WTC11 (cell line): ENCODE measurements at regions not wholly inside any gene's neighbourhood (a gene's known extent, or its start where the extent isn't known, plus 50 kb on each side); places are given as distances from the start of the nearest gene placed in this dataset.
"Not testable (repeated sequence)": the region's sequence is repeated elsewhere in the genome, so short reads cannot be mapped to it uniquely, and the experiment has no call there.

Source experiments
- ATAC-seq: fragments of 200-7000 bp; cut with Tn5 transposase; 2 replicates; pipeline ENCODE4 v1.10.0; 2021; ENCODE audit warnings: mild to moderate bottlenecking, moderate library complexity
- CTCF ChIA-PET: fragments of 300-600 bp; sonication (Branson Sonifier 250); formaldehyde crosslinking; loops from one replicate; lab custom pipeline; 2021; ENCODE audit warnings: antibody characterized with exemption; lab: Charles Lee
- POLR2A ChIA-PET: fragments of 350-600 bp; sonication (Branson Sonifier 250); formaldehyde crosslinking; loops from one replicate; lab custom pipeline; 2021; ENCODE audit warnings: antibody characterized with exemption; lab: Charles Lee
- DNase-seq: peaks from one replicate; pipeline ENCODE4 v3.0.0; 2021; ENCODE audit warnings: low spot score
- H3K27ac Mint-ChIP-seq: 2 replicates; pipeline ENCODE4 v1.8.0; 2021; ENCODE audit warnings: mixed read lengths
- H3K27me3 Mint-ChIP-seq: 2 replicates; pipeline ENCODE4 v1.8.0; 2021; ENCODE audit warnings: low read depth, mild to moderate bottlenecking, moderate library complexity, mixed read lengths
- H3K36me3 Mint-ChIP-seq: 2 replicates; pipeline ENCODE4 v1.8.0; 2021; ENCODE audit warnings: mixed read lengths
- H3K4me1 Mint-ChIP-seq: 2 replicates; pipeline ENCODE4 v1.8.0; 2022; ENCODE audit warnings: mixed read lengths
- H3K4me3 Mint-ChIP-seq: 2 replicates; pipeline ENCODE4 v1.8.0; 2021; ENCODE audit warnings: mild to moderate bottlenecking, moderate library complexity, mixed read lengths
- H3K9me3 Mint-ChIP-seq: 2 replicates; pipeline ENCODE4 v1.8.0; 2021; ENCODE audit warnings: mixed read lengths
- ELF4 ChIP-seq: sonication (generic); formaldehyde crosslinking; IDR thresholded peaks from 2 replicates; pipeline ENCODE4 v1.8.1; 2022; ENCODE audit warnings: low read depth, mild to moderate bottlenecking, moderate library complexity, missing genetic modification reagents
- NFATC4 ChIP-seq: fragments of 250-450 bp; sonication (Bioruptor Pico); IDR thresholded peaks from 2 replicates; pipeline ENCODE4 v1.9.0; 2021; ENCODE audit warnings: mild to moderate bottlenecking
- NFYB ChIP-seq: sonication (generic); formaldehyde crosslinking; conservative IDR thresholded peaks from 2 replicates; pipeline ENCODE4 v1.8.0; 2022; ENCODE audit warnings: low read depth, missing genetic modification reagents
- NR1H2 ChIP-seq: sonication (generic); formaldehyde crosslinking; IDR thresholded peaks from 2 replicates; pipeline ENCODE4 v1.9.0; 2021; ENCODE audit warnings: mild to moderate bottlenecking, moderate library complexity, missing genetic modification reagents
- NR2C2 ChIP-seq: sonication (generic); formaldehyde crosslinking; IDR thresholded peaks from 2 replicates; pipeline ENCODE4 v1.8.0; 2022; ENCODE audit warnings: mild to moderate bottlenecking, missing genetic modification reagents
- ZNF317 ChIP-seq: sonication (generic); formaldehyde crosslinking; IDR thresholded peaks from 2 replicates; pipeline ENCODE4 v1.8.1; 2023; ENCODE audit warnings: low read depth, mild to moderate bottlenecking, moderate library complexity, missing genetic modification reagents, borderline replicate concordance
- TF ChIP-seq, protein P1 (sequence below): fragments of 200-600 bp; IDR thresholded peaks from 2 replicates; pipeline ENCODE4 v1.8.0; 2022; ENCODE audit warnings: antibody characterized with exemption
- TF ChIP-seq, protein P2 (sequence below): fragments of 250-450 bp; sonication (Bioruptor Pico); IDR thresholded peaks from 2 replicates; pipeline ENCODE4 v1.9.0; 2021; ENCODE audit warnings: mild to moderate bottlenecking, borderline replicate concordance
- TF ChIP-seq, protein P3 (sequence below): fragments of 250-450 bp; sonication (Bioruptor Pico); conservative IDR thresholded peaks from 2 replicates; pipeline ENCODE4 v1.9.0; 2021; ENCODE audit warnings: mild to moderate bottlenecking
- TF ChIP-seq, protein P4 (sequence below): sonication (generic); formaldehyde crosslinking; IDR thresholded peaks from 2 replicates; pipeline ENCODE4 v1.8.0; 2022; ENCODE audit warnings: mild to moderate bottlenecking, missing genetic modification reagents
- TF ChIP-seq, protein P5 (sequence below): sonication (generic); formaldehyde crosslinking; IDR thresholded peaks from 2 replicates; pipeline ENCODE4 v1.8.1; 2023; ENCODE audit warnings: mild to moderate bottlenecking, missing genetic modification reagents, borderline replicate concordance

DNA sequence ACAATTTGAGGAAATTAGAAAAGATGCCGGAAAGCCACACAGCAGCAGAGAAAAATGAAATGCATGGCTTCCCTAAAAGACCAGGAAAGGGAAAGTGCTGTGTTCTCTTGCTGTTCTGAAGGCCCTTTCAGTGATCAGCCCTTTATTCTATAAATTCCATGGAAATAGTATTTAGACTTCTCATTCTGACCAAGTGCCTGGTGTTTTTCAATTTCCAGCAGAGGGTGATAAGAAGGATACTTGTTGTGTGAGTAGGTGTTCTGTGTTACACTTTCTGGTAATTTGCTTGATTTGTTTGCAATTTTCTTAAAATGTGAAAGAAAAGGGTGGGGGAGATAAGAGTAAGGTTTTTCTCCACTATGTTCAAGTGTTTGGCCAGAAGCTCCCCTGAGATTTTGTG lies 504.5 kb downstream of the IRS1 start:
- H3K27me3 Mint-ChIP-seq = no peaks in the 10 kb centered on the region
- H3K4me1 Mint-ChIP-seq = no peaks in the 10 kb centered on the region
- ChIA-PET CTCF (no interaction called here), POLR2A (no interaction called here)
- no peak overlapping the region for H3K27ac Mint-ChIP-seq
- ATAC-seq (no peak), DNase-seq (no peak)
- H3K4me3 Mint-ChIP-seq = no peak overlapping the region
- no peak for TF ChIP-seq NFATC4 (CRISPR knock-in tag)
- TF ChIP-seq, protein P1, sequence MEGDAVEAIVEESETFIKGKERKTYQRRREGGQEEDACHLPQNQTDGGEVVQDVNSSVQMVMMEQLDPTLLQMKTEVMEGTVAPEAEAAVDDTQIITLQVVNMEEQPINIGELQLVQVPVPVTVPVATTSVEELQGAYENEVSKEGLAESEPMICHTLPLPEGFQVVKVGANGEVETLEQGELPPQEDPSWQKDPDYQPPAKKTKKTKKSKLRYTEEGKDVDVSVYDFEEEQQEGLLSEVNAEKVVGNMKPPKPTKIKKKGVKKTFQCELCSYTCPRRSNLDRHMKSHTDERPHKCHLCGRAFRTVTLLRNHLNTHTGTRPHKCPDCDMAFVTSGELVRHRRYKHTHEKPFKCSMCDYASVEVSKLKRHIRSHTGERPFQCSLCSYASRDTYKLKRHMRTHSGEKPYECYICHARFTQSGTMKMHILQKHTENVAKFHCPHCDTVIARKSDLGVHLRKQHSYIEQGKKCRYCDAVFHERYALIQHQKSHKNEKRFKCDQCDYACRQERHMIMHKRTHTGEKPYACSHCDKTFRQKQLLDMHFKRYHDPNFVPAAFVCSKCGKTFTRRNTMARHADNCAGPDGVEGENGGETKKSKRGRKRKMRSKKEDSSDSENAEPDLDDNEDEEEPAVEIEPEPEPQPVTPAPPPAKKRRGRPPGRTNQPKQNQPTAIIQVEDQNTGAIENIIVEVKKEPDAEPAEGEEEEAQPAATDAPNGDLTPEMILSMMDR = no peak
- TF ChIP-seq, protein P2, sequence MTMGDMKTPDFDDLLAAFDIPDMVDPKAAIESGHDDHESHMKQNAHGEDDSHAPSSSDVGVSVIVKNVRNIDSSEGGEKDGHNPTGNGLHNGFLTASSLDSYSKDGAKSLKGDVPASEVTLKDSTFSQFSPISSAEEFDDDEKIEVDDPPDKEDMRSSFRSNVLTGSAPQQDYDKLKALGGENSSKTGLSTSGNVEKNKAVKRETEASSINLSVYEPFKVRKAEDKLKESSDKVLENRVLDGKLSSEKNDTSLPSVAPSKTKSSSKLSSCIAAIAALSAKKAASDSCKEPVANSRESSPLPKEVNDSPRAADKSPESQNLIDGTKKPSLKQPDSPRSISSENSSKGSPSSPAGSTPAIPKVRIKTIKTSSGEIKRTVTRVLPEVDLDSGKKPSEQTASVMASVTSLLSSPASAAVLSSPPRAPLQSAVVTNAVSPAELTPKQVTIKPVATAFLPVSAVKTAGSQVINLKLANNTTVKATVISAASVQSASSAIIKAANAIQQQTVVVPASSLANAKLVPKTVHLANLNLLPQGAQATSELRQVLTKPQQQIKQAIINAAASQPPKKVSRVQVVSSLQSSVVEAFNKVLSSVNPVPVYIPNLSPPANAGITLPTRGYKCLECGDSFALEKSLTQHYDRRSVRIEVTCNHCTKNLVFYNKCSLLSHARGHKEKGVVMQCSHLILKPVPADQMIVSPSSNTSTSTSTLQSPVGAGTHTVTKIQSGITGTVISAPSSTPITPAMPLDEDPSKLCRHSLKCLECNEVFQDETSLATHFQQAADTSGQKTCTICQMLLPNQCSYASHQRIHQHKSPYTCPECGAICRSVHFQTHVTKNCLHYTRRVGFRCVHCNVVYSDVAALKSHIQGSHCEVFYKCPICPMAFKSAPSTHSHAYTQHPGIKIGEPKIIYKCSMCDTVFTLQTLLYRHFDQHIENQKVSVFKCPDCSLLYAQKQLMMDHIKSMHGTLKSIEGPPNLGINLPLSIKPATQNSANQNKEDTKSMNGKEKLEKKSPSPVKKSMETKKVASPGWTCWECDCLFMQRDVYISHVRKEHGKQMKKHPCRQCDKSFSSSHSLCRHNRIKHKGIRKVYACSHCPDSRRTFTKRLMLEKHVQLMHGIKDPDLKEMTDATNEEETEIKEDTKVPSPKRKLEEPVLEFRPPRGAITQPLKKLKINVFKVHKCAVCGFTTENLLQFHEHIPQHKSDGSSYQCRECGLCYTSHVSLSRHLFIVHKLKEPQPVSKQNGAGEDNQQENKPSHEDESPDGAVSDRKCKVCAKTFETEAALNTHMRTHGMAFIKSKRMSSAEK (CRISPR knock-in tag) = no peak
- TF ChIP-seq, protein P3, sequence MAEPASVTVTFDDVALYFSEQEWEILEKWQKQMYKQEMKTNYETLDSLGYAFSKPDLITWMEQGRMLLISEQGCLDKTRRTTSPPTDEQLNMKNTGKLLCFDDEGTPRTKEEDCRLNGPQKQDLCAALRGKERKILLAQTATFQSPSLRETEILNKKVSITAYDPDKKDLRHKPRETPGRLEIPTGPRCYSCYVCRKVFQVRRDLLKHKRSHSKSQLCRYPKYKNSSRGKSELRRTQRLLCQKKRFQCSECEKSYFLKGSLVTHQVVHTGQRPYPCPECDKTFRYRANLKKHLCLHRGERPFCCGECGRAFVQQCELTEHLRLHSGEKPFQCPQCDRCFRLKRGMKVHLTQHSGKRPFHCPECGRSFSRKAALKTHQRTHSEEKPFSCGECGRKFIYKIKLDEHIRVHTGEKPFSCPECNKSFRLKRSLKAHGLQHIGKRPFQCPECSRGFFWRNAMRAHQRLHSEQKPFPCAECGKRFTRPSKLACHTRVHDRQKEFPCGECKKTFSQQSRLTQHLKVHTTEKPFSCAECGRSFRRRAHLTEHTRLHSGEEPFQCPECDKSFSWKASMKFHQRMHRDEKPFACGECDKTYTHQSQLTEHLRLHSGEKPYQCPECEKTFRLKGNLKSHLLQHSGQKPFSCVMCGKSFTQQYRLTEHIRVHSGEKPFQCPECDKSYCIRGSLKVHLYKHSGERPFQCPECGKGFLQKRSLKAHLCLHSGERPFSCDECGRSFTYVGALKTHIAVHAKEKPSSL (CRISPR knock-in tag) = no peak
- no peak for TF ChIP-seq NR2C2
- no peak for TF ChIP-seq NFYB (CRISPR knock-in tag)
- TF ChIP-seq, protein P4, sequence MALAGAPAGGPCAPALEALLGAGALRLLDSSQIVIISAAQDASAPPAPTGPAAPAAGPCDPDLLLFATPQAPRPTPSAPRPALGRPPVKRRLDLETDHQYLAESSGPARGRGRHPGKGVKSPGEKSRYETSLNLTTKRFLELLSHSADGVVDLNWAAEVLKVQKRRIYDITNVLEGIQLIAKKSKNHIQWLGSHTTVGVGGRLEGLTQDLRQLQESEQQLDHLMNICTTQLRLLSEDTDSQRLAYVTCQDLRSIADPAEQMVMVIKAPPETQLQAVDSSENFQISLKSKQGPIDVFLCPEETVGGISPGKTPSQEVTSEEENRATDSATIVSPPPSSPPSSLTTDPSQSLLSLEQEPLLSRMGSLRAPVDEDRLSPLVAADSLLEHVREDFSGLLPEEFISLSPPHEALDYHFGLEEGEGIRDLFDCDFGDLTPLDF (CRISPR knock-in tag) = no peak
- TF ChIP-seq, protein P5, sequence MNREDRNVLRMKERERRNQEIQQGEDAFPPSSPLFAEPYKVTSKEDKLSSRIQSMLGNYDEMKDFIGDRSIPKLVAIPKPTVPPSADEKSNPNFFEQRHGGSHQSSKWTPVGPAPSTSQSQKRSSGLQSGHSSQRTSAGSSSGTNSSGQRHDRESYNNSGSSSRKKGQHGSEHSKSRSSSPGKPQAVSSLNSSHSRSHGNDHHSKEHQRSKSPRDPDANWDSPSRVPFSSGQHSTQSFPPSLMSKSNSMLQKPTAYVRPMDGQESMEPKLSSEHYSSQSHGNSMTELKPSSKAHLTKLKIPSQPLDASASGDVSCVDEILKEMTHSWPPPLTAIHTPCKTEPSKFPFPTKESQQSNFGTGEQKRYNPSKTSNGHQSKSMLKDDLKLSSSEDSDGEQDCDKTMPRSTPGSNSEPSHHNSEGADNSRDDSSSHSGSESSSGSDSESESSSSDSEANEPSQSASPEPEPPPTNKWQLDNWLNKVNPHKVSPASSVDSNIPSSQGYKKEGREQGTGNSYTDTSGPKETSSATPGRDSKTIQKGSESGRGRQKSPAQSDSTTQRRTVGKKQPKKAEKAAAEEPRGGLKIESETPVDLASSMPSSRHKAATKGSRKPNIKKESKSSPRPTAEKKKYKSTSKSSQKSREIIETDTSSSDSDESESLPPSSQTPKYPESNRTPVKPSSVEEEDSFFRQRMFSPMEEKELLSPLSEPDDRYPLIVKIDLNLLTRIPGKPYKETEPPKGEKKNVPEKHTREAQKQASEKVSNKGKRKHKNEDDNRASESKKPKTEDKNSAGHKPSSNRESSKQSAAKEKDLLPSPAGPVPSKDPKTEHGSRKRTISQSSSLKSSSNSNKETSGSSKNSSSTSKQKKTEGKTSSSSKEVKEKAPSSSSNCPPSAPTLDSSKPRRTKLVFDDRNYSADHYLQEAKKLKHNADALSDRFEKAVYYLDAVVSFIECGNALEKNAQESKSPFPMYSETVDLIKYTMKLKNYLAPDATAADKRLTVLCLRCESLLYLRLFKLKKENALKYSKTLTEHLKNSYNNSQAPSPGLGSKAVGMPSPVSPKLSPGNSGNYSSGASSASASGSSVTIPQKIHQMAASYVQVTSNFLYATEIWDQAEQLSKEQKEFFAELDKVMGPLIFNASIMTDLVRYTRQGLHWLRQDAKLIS (CRISPR knock-in tag) = no peak
- TF ChIP-seq ELF4 = no peak
- no peak for TF ChIP-seq NR1H2 (CRISPR knock-in tag)
- TF ChIP-seq ZNF317 (CRISPR knock-in tag) = no peak
- peaks cover 30% of the 10 kb centered on the region for H3K36me3 Mint-ChIP-seq
- peaks cover 45% of the 10 kb centered on the region for H3K9me3 Mint-ChIP-seq

DNA sequence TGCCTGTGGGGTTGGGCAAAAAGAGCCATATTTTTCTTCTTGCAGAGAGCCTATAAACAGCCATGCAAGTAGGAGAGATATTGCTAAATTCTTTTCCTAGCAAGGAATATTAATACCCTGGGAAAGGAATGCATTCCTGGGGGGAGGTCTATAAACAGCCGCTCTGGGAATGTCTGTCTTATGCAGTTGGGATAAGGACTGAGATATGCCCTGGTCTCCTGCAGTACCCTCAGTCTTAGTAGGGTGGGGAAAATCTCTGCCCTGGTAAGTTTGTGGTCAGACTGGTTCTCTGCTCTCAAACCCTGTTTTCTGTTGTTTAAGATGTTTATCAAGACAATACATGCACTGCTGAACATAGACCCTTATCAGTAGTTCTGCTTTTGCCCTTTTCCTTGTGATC lies 508.3 kb downstream of the IRS1 start:
- DNase-seq = peak; percentile 14
- H3K4me1 Mint-ChIP-seq, CTCF ChIA-PET, ATAC-seq, H3K27ac Mint-ChIP-seq, H3K27me3 Mint-ChIP-seq, POLR2A ChIA-PET, H3K4me3 Mint-ChIP-seq: not testable (repeated sequence)
- Mint-ChIP-seq H3K9me3 (peaks cover 52% of the 10 kb centered on the region), H3K36me3 (peaks cover 33% of the 10 kb centered on the region)
